Neural cell (in vitro differentiated cells): ENCODE measurements at regions not wholly inside any gene's neighbourhood (a gene's known extent, or its start where the extent isn't known, plus 50 kb on each side); places are given as distances from the start of the nearest gene placed in this dataset.

Experiments
- H2AFZ ChIP-seq: fragments of 200-600, 300-800 bp; sonication (generic), shearing (Covaris generic); 2 replicates; pipeline ENCODE4 v1.6.0; 2014; ENCODE audit warnings: low read depth, mild to moderate bottlenecking, antibody characterized with exemption, low read length, moderate library complexity
- H3F3A ChIP-seq: fragments of 200-600 bp; shearing (Covaris generic); 2 replicates; pipeline ENCODE4 v1.6.1; 2016; ENCODE audit warnings: mild to moderate bottlenecking, moderate library complexity, mixed read lengths, antibody characterized with exemption, low read length; ENCODE audit not compliant: insufficient read depth, poor library complexity, severe bottlenecking
- H3K27ac ChIP-seq: fragments of 200-600, 300-800 bp; sonication (generic), shearing (Covaris generic); 2 replicates; pipeline ENCODE4 v1.5.1; 2014; ENCODE audit warnings: mild to moderate bottlenecking, low read length, moderate library complexity
- H3K27me3 ChIP-seq: fragments of 300-800, 200-600 bp; sonication (generic), shearing (Covaris generic); 2 replicates; pipeline ENCODE4 v1.6.0; 2014; ENCODE audit warnings: mild to moderate bottlenecking, low read depth, low read length, moderate library complexity; ENCODE audit not compliant: insufficient read depth
- H3K36me3 ChIP-seq: fragments of 300-800, 200-600 bp; sonication (generic), shearing (Covaris generic); 2 replicates; pipeline ENCODE4 v1.5.1; 2014; ENCODE audit warnings: mild to moderate bottlenecking, antibody characterized with exemption, low read length, moderate library complexity; ENCODE audit not compliant: insufficient read depth
- H3K4me2 ChIP-seq: fragments of 300-800, 200-600 bp; sonication (generic), shearing (Covaris generic); 2 replicates; pipeline ENCODE4 v1.6.0; 2014; ENCODE audit warnings: mild to moderate bottlenecking, low read length
- H3K4me3 ChIP-seq: fragments of 300-800, 200-600 bp; sonication (generic), shearing (Covaris generic); 2 replicates; pipeline ENCODE4 v1.5.1; 2014; ENCODE audit warnings: mild to moderate bottlenecking, low read length, moderate library complexity
- H3K79me2 ChIP-seq: fragments of 200-600 bp; shearing (Covaris generic); replicated peaks from 2 replicates; pipeline ENCODE4 v1.6.0; 2014; ENCODE audit warnings: mild to moderate bottlenecking, low read length, moderate library complexity; ENCODE audit not compliant: insufficient read depth
- H3K9ac ChIP-seq: fragments of 300-800, 200-600 bp; sonication (generic), shearing (Covaris generic); 2 replicates; pipeline ENCODE4 v1.6.1; 2016; ENCODE audit warnings: mild to moderate bottlenecking, low read length, mixed read lengths
- H3K9me2 ChIP-seq: fragments of 200-600 bp; shearing (Covaris generic); 2 replicates; pipeline ENCODE4 v1.6.1; 2016; ENCODE audit warnings: mild to moderate bottlenecking, low read length, mixed read lengths; ENCODE audit not compliant: insufficient read depth
- H3K9me3 ChIP-seq: fragments of 200-600, 300-800 bp; sonication (generic), shearing (Covaris generic); 2 replicates; pipeline ENCODE4 v1.6.1; 2016; ENCODE audit warnings: mild to moderate bottlenecking, mixed run types, low read length, moderate library complexity, mixed read lengths
- H4K20me1 ChIP-seq: fragments of 200-600 bp; shearing (Covaris generic); 2 replicates; pipeline ENCODE4 v1.6.1; 2016; ENCODE audit warnings: mild to moderate bottlenecking, mixed run types; ENCODE audit not compliant: insufficient read depth
- EP300 ChIP-seq: fragments of 450-650 bp; conservative IDR thresholded peaks from 2 replicates; pipeline ENCODE4 v1.6.1; 2014; ENCODE audit warnings: antibody characterized with exemption, mild to moderate bottlenecking, moderate library complexity; ENCODE audit not compliant: poor library complexity, severe bottlenecking
- EZH2 ChIP-seq: fragments of 200-600, 300-800 bp; shearing (Covaris generic), sonication (generic); IDR thresholded peaks from 2 replicates; pipeline ENCODE4 v1.6.1; 2014; ENCODE audit warnings: antibody characterized with exemption, low read length, borderline replicate concordance, mild to moderate bottlenecking; ENCODE audit not compliant: insufficient read depth, poor library complexity, severe bottlenecking
- MXI1 ChIP-seq: fragments of 450-650 bp; conservative IDR thresholded peaks from 2 replicates; pipeline ENCODE4 v1.6.1; 2014; ENCODE audit warnings: antibody characterized with exemption, mild to moderate bottlenecking; ENCODE audit not compliant: poor library complexity, severe bottlenecking
- POLR2AphosphoS5 ChIP-seq: IDR thresholded peaks from 2 replicates; pipeline ENCODE4 v1.6.1; 2012
- RAD21 ChIP-seq: fragments of 450-650 bp; conservative IDR thresholded peaks from 2 replicates; pipeline ENCODE4 v1.6.1; 2014; ENCODE audit warnings: antibody characterized with exemption, mild to moderate bottlenecking, moderate library complexity
- REST ChIP-seq: IDR thresholded peaks from 2 replicates; pipeline ENCODE4 v1.6.1; 2012; ENCODE audit warnings: borderline replicate concordance
- SMC3 ChIP-seq: fragments of 450-650 bp; conservative IDR thresholded peaks from 2 replicates; pipeline ENCODE4 v1.6.1; 2014; ENCODE audit warnings: antibody characterized with exemption, mild to moderate bottlenecking, moderate library complexity; ENCODE audit not compliant: poor library complexity
- TAF1 ChIP-seq: IDR thresholded peaks from 2 replicates; pipeline ENCODE4 v1.6.1; 2012; ENCODE audit warnings: low read depth
- TF ChIP-seq, protein P1 (sequence below): fragments of 450-650 bp; IDR thresholded peaks from 2 replicates; pipeline ENCODE4 v1.5.1; 2014; ENCODE audit warnings: antibody characterized with exemption, mild to moderate bottlenecking, moderate library complexity; ENCODE audit not compliant: poor library complexity, severe bottlenecking

GRCh38 chr5:14059810-14060209, 83.3 kb upstream of the TRIO start (continued):
- TF ChIP-seq REST = no peak
- TF ChIP-seq POLR2AphosphoS5 = no peak

DNA sequence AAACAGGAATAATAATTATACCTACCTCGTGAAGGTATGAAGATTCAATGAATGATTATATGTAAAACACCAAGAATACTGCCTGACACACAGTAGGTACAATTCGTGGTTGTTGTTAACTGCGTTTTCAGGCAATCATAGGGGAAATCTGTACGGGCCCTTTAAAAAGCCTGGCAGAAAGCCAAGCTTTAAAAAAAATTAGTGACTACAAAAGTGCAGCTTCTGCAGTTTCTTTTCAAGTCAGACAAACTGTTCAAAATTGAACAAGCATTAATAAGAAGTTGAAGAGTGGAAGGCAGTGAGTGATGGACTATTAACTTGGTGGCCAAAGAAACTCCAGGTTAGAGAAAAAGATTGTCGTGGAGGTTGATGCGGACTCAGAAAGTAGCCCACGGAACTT, 85.9 kb upstream of the TRIO start:
- Histone ChIP-seq H4K20me1 (no peaks in the 10 kb centered on the region), H3F3A (no peaks in the 10 kb centered on the region), H3K36me3 (no peaks in the 10 kb centered on the region), H3K9me2 (no peaks in the 10 kb centered on the region), H3K27me3 (no peaks in the 10 kb centered on the region), H3K9me3 (no peaks in the 10 kb centered on the region), H3K4me2 (no peak overlapping the region), H3K4me3 (no peak overlapping the region), H3K27ac (no peak overlapping the region), H3K79me2 (no peaks in the 10 kb centered on the region), H3K9ac (no peak overlapping the region), H2AFZ (no peak overlapping the region)
- TF ChIP-seq SMC3 (no peak), MXI1 (no peak), RAD21 (no peak), POLR2AphosphoS5 (no peak), EZH2 (no peak), REST (no peak), EP300 (no peak), TAF1 (no peak)
- TF ChIP-seq, protein P1, sequence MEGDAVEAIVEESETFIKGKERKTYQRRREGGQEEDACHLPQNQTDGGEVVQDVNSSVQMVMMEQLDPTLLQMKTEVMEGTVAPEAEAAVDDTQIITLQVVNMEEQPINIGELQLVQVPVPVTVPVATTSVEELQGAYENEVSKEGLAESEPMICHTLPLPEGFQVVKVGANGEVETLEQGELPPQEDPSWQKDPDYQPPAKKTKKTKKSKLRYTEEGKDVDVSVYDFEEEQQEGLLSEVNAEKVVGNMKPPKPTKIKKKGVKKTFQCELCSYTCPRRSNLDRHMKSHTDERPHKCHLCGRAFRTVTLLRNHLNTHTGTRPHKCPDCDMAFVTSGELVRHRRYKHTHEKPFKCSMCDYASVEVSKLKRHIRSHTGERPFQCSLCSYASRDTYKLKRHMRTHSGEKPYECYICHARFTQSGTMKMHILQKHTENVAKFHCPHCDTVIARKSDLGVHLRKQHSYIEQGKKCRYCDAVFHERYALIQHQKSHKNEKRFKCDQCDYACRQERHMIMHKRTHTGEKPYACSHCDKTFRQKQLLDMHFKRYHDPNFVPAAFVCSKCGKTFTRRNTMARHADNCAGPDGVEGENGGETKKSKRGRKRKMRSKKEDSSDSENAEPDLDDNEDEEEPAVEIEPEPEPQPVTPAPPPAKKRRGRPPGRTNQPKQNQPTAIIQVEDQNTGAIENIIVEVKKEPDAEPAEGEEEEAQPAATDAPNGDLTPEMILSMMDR = no peak
